ENCODE measurements at regions not wholly inside any gene's neighbourhood (a gene's known extent, or its start where the extent isn't known, plus 50 kb on each side); places are given as distances from the start of the nearest gene placed in this dataset.

DNA sequence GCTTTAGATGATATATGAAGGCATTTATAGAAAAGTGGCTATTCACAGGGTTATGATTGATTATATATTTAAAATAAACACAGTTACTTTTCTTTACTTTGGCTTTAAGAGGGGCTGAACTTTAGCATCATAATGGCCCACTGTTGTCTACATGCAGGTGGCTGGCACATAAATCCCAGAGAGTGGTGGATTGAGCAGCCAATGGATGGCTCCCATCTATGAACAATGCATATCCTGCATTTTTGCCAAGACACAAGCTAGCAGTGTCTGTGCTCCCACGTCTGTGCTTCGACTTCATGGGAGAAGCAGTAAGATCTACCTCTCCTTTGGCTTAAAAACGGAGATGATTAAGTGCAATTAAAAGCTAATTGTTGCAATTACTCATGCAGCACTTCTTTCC lies 373.2 kb upstream of the CDH11 start:
- Histone ChIP-seq H3K9me3 (ENCODE audit: low read length) (no peaks in the 10 kb centered on the region), H3K27ac (ENCODE audit: extremely low read length, insufficient read depth, low read length) (no peak overlapping the region), H3K4me3 (replicated peaks in 1 of 3; ENCODE audit: insufficient read depth in 1 of 3, low read depth in 2 of 3, low read length in 3 of 3) (no peak overlapping the region), H4K20me1 (ENCODE audit: insufficient read depth, low read length) (no peaks in the 10 kb centered on the region), H3K4me1 (ENCODE audit: insufficient read depth, low read length) (no peaks in the 10 kb centered on the region), H3K79me2 (ENCODE audit: insufficient read depth, low read length) (no peaks in the 10 kb centered on the region), H3K27me3 (ENCODE audit: control insufficient read depth in 1 of 2, insufficient read depth in 2 of 2, low read length in 2 of 2) (peaks cover 0 to 5% of the 10 kb centered on the region in 2 experiments; a peak in 1 of 5 replicates), H3K36me3 (replicated peaks in 1 of 2; ENCODE audit: control insufficient read depth in 1 of 2, insufficient read depth in 2 of 2, low read length in 2 of 2) (no peaks in the 10 kb centered on the region), H3K9ac (ENCODE audit: insufficient read depth, low read depth, low read length) (no peak overlapping the region), H2AFZ (ENCODE audit: low read length) (no peak overlapping the region), H3K4me2 (ENCODE audit: low read depth, low read length) (no peak overlapping the region)
- intact Hi-C loops (cut with micrococcal nuclease; ENCODE audit: unreplicated experiment) (no loop called here), in situ Hi-C loops (cut with HindIII; ENCODE audit: extremely low pct_ligation_motif_present, low pct_unique_long_range_greater_than_20kb) (no loop called here)
- TF ChIP-seq ZNF335 (CRISPR knock-in tag; IDR thresholded peaks at IDR 0.05) (no peak), GTF2F1 (IDR thresholded peaks at IDR 0.05; ENCODE audit: low read length) (no peak), HHEX (CRISPR knock-in tag; IDR thresholded peaks at IDR 0.05) (no peak), ZFY (CRISPR knock-in tag; IDR thresholded peaks at IDR 0.05) (no peak), THYN1 (CRISPR knock-in tag; IDR thresholded peaks at IDR 0.05; ENCODE audit: borderline replicate concordance, low read depth) (no peak), DMAP1 (CRISPR knock-in tag; IDR thresholded peaks at IDR 0.05) (no peak), GABPA (IDR thresholded peaks at IDR 0.05; ENCODE audit: low read depth, low read length) (no peak), GABPA (CRISPR knock-in tag; IDR thresholded peaks at IDR 0.05; ENCODE audit: low read depth) (no peak), CAMTA2 (CRISPR knock-in tag; IDR thresholded peaks at IDR 0.05; ENCODE audit: borderline replicate concordance) (no peak), GABPB1 (CRISPR knock-in tag; IDR thresholded peaks at IDR 0.05) (no peak), MEIS2 (CRISPR knock-in tag; IDR thresholded peaks at IDR 0.05) (no peak), ZNF451 (CRISPR knock-in tag; IDR thresholded peaks at IDR 0.05) (no peak), CBFB (CRISPR knock-in tag; IDR thresholded peaks at IDR 0.05) (no peak), ZNF558 (CRISPR knock-in tag; IDR thresholded peaks at IDR 0.05; ENCODE audit: borderline replicate concordance) (no peak)
- TF ChIP-seq, protein P1, sequence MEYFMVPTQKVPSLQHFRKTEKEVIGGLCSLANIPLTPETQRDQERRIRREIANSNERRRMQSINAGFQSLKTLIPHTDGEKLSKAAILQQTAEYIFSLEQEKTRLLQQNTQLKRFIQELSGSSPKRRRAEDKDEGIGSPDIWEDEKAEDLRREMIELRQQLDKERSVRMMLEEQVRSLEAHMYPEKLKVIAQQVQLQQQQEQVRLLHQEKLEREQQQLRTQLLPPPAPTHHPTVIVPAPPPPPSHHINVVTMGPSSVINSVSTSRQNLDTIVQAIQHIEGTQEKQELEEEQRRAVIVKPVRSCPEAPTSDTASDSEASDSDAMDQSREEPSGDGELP (IDR thresholded peaks at IDR 0.05; ENCODE audit: borderline replicate concordance, low read depth) = no peak
- TF ChIP-seq, protein P2, sequence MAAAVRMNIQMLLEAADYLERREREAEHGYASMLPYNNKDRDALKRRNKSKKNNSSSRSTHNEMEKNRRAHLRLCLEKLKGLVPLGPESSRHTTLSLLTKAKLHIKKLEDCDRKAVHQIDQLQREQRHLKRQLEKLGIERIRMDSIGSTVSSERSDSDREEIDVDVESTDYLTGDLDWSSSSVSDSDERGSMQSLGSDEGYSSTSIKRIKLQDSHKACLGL (CRISPR knock-in tag; IDR thresholded peaks at IDR 0.05) = no peak
- TF ChIP-seq, protein P3, sequence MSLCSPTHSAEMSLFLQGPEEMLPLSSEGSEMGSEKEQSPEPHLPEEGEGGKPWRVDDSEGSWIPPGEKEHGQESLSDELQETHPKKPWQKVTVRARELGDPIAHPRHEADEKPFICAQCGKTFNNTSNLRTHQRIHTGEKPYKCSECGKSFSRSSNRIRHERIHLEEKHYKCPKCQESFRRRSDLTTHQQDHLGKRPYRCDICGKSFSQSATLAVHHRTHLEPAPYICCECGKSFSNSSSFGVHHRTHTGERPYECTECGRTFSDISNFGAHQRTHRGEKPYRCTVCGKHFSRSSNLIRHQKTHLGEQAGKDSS (CRISPR knock-in tag; IDR thresholded peaks at IDR 0.05; ENCODE audit: borderline replicate concordance, low read depth) = no peak
- TF ChIP-seq, protein P4, sequence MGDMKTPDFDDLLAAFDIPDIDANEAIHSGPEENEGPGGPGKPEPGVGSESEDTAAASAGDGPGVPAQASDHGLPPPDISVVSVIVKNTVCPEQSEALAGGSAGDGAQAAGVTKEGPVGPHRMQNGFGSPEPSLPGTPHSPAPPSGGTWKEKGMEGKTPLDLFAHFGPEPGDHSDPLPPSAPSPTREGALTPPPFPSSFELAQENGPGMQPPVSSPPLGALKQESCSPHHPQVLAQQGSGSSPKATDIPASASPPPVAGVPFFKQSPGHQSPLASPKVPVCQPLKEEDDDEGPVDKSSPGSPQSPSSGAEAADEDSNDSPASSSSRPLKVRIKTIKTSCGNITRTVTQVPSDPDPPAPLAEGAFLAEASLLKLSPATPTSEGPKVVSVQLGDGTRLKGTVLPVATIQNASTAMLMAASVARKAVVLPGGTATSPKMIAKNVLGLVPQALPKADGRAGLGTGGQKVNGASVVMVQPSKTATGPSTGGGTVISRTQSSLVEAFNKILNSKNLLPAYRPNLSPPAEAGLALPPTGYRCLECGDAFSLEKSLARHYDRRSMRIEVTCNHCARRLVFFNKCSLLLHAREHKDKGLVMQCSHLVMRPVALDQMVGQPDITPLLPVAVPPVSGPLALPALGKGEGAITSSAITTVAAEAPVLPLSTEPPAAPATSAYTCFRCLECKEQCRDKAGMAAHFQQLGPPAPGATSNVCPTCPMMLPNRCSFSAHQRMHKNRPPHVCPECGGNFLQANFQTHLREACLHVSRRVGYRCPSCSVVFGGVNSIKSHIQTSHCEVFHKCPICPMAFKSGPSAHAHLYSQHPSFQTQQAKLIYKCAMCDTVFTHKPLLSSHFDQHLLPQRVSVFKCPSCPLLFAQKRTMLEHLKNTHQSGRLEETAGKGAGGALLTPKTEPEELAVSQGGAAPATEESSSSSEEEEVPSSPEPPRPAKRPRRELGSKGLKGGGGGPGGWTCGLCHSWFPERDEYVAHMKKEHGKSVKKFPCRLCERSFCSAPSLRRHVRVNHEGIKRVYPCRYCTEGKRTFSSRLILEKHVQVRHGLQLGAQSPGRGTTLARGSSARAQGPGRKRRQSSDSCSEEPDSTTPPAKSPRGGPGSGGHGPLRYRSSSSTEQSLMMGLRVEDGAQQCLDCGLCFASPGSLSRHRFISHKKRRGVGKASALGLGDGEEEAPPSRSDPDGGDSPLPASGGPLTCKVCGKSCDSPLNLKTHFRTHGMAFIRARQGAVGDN (CRISPR knock-in tag; IDR thresholded peaks at IDR 0.05) = no peak
- TF ChIP-seq, protein P5, sequence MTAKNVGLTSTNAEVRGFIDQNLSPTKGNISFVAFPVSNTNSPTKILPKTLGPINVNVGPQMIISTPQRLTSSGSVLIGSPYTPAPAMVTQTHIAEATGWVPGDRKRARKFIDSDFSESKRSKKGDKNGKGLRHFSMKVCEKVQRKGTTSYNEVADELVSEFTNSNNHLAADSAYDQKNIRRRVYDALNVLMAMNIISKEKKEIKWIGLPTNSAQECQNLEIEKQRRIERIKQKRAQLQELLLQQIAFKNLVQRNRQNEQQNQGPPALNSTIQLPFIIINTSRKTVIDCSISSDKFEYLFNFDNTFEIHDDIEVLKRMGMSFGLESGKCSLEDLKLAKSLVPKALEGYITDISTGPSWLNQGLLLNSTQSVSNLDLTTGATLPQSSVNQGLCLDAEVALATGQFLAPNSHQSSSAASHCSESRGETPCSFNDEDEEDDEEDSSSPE (CRISPR knock-in tag; IDR thresholded peaks at IDR 0.05) = no peak
- WGBS (ENCODE audit: low lambda C conversion rate) = 0% methylated on average over 3 of the region's 3 CpGs
- FAIRE-seq = no peak
- ATAC-seq = no peak
- BruUV-seq (replicated peaks) = no TSS peak
- ChIA-PET POLR2A (no interaction called here), CTCF (ENCODE audit: low intra/inter-chr PET ratio, low total read pairs) (no interaction called here)
- DNase-seq (ENCODE audit: low spot score) = no peak
